LNCaP clone FGC (cell line): ENCODE measurements at regions not wholly inside any gene's neighbourhood (a gene's known extent, or its start where the extent isn't known, plus 50 kb on each side); places are given as distances from the start of the nearest gene placed in this dataset.
"Not testable (repeated sequence)": the region's sequence is repeated elsewhere in the genome, so short reads cannot be mapped to it uniquely, and the experiment has no call there.

ENCODE experiments used
- DNase-seq: peaks from one replicate; pipeline ENCODE4 v3.0.0-alpha.2; 2011; ENCODE audit warnings: low read depth
- H3K4me3 ChIP-seq: 2 replicates; pipeline ENCODE4 v1.5.1; 2011; ENCODE audit warnings: mild to moderate bottlenecking, low read depth, low read length, control low read depth
- CTCF ChIP-seq: IDR thresholded peaks from 2 replicates; pipeline ENCODE4 v1.5.1; 2012; ENCODE audit warnings: mild to moderate bottlenecking; ENCODE audit not compliant: control insufficient read depth, insufficient read depth; ENCODE audit errors: extremely low read depth

- DNase-seq = no peak
- no peak for TF ChIP-seq CTCF
- H3K4me3 ChIP-seq = no peak overlapping the region
Observed at GRCh38 chr13:31543190-31543589, 196.1 kb upstream of the RXFP2 start.

GRCh38 chr13:31545616-31546015 lies 193.7 kb upstream of the RXFP2 start:
- no peak for DNase-seq
- no peak for TF ChIP-seq CTCF
- no peak overlapping the region for H3K4me3 ChIP-seq

- no peak for DNase-seq
- TF ChIP-seq CTCF = no peak
- H3K4me3 ChIP-seq = no peak overlapping the region
Observed at GRCh38 chr13:31556376-31556775, 182.9 kb upstream of the RXFP2 start.

GRCh38 chr13:31584221-31584620 lies 155.1 kb upstream of the RXFP2 start:
- DNase-seq, H3K4me3 ChIP-seq: not testable (repeated sequence)

GRCh38 chr13:31587698-31588266 lies 151.5 kb upstream of the RXFP2 start:
- no peak overlapping the region for H3K4me3 ChIP-seq
- no peak for DNase-seq
- TF ChIP-seq CTCF = no peak

GRCh38 chr13:31588316-31588715 lies 151.0 kb upstream of the RXFP2 start:
- DNase-seq = no peak
- H3K4me3 ChIP-seq = no peak overlapping the region
- TF ChIP-seq CTCF = no peak

GRCh38 chr13:31588893-31589292 lies 150.4 kb upstream of the RXFP2 start:
- no peak for DNase-seq
- H3K4me3 ChIP-seq = no peak overlapping the region
- TF ChIP-seq CTCF = no peak

GRCh38 chr13:31591642-31592233 lies 147.6 kb upstream of the RXFP2 start:
- DNase-seq = no peak
- no peak overlapping the region for H3K4me3 ChIP-seq
- TF ChIP-seq CTCF = no peak
